C4-2B (cell line): ENCODE measurements at regions not wholly inside any gene's neighbourhood (a gene's known extent, or its start where the extent isn't known, plus 50 kb on each side); places are given as distances from the start of the nearest gene placed in this dataset.
"Not testable (repeated sequence)": the region's sequence is repeated elsewhere in the genome, so short reads cannot be mapped to it uniquely, and the experiment has no call there.

Experiments used
- H3K27ac ChIP-seq: fragments of 450-650 bp; 2 replicates; pipeline ENCODE4 v1.5.1; 2017
- CTCF ChIP-seq: fragments of 450-650 bp; conservative IDR thresholded peaks from 2 replicates; pipeline ENCODE4 v1.5.1; 2017; ENCODE audit warnings: mild to moderate bottlenecking
- ZFX ChIP-seq: fragments of 450-650 bp; IDR thresholded peaks from 2 replicates; pipeline ENCODE4 v1.6.1; 2017

- TF ChIP-seq CTCF (peak; percentile 94), ZFX (no peak)
- H3K27ac ChIP-seq = no peak overlapping the region
Observed at GRCh38 chr11:87722756-87723565, 452.3 kb downstream of the RAB38 start.

GRCh38 chr11:87719326-87720073 lies 455.7 kb downstream of the RAB38 start:
- no peak overlapping the region for H3K27ac ChIP-seq
- no peak for TF ChIP-seq CTCF
- no peak for TF ChIP-seq ZFX

- H3K27ac ChIP-seq = no peak overlapping the region
- no peak for TF ChIP-seq CTCF
- no peak for TF ChIP-seq ZFX
Observed at GRCh38 chr11:87712802-87713202, 462.4 kb downstream of the RAB38 start.

GRCh38 chr11:87712391-87712790 lies 462.9 kb downstream of the RAB38 start:
- no peak overlapping the region for H3K27ac ChIP-seq
- no peak for TF ChIP-seq ZFX
- no peak for TF ChIP-seq CTCF

GRCh38 chr11:87703589-87703988 lies 471.7 kb downstream of the RAB38 start:
- not testable (repeated sequence) for H3K27ac ChIP-seq

- H3K27ac ChIP-seq = no peak overlapping the region
- TF ChIP-seq ZFX (no peak), CTCF (no peak)
Observed at GRCh38 chr11:87675993-87676392, 499.2 kb downstream of the RAB38 start.

- TF ChIP-seq ZFX (no peak), CTCF (no peak)
- H3K27ac ChIP-seq = no peak overlapping the region
Observed at GRCh38 chr11:87666730-87667129, 508.5 kb downstream of the RAB38 start.
